Ishikawa (cell line): ENCODE measurements at regions not wholly inside any gene's neighbourhood (a gene's known extent, or its start where the extent isn't known, plus 50 kb on each side); places are given as distances from the start of the nearest gene placed in this dataset.
A peak's percentile ranks its signal among the peaks of the same experiment; 100 is the strongest.

Source experiments
- CEBPB ChIP-seq: IDR thresholded peaks from 2 replicates; pipeline ENCODE4 v1.6.1; 2012
- CREB1 ChIP-seq: IDR thresholded peaks from 2 replicates; pipeline ENCODE4 v1.6.1; 2012; ENCODE audit warnings: low read depth
- EGR1 ChIP-seq: IDR thresholded peaks from 2 replicates; pipeline ENCODE4 v1.6.1; 2012
- EP300 ChIP-seq: IDR thresholded peaks from 2 replicates; pipeline ENCODE4 v1.6.1; 2012; ENCODE audit warnings: borderline replicate concordance
- FOXM1 ChIP-seq: IDR thresholded peaks from 2 replicates; pipeline ENCODE4 v1.6.1; 2012; ENCODE audit warnings: low read depth, borderline replicate concordance
- MAX ChIP-seq: IDR thresholded peaks from 2 replicates; pipeline ENCODE4 v1.6.1; 2012
- NFIC ChIP-seq: IDR thresholded peaks from 2 replicates; pipeline ENCODE4 v1.6.1; 2012
- RAD21 ChIP-seq: IDR thresholded peaks from 2 replicates; pipeline ENCODE4 v1.6.1; 2012; ENCODE audit warnings: low read depth
- TAF1 ChIP-seq: IDR thresholded peaks from 2 replicates; pipeline ENCODE4 v1.6.1; 2012; ENCODE audit warnings: low read depth, mild to moderate bottlenecking
- TCF12 ChIP-seq: IDR thresholded peaks from 2 replicates; pipeline ENCODE4 v1.6.1; 2012; ENCODE audit warnings: low read depth
- TEAD4 ChIP-seq: IDR thresholded peaks from 2 replicates; pipeline ENCODE4 v1.6.1; 2012
- YY1 ChIP-seq: IDR thresholded peaks from 2 replicates; pipeline ENCODE4 v1.6.1; 2012; ENCODE audit warnings: low read depth
- ZBTB7A ChIP-seq: IDR thresholded peaks from 2 replicates; pipeline ENCODE4 v1.6.1; 2012; ENCODE audit warnings: low read depth
- TF ChIP-seq, protein P1 (sequence below): IDR thresholded peaks from 2 replicates; pipeline ENCODE4 v1.6.1; 2012; ENCODE audit warnings: low read depth, mild to moderate bottlenecking
- TF ChIP-seq, protein P2 (sequence below): IDR thresholded peaks from 2 replicates; pipeline ENCODE4 v1.6.1; 2012

- TF ChIP-seq RAD21 (no peak), EP300 (no peak), YY1 (no peak), TEAD4 (peak; percentile 76), CEBPB (peak; percentile 85), FOXM1 (no peak)
Measured at GRCh38 chr20:16922834-16923233, 174.7 kb downstream of the OTOR start.

- TF ChIP-seq CEBPB (no peak), TEAD4 (no peak), CREB1 (no peak), ZBTB7A (no peak), TAF1 (no peak), NFIC (no peak), FOXM1 (no peak), MAX (no peak), YY1 (no peak), EGR1 (no peak), TCF12 (no peak), EP300 (no peak), RAD21 (no peak)
- TF ChIP-seq, protein P1, sequence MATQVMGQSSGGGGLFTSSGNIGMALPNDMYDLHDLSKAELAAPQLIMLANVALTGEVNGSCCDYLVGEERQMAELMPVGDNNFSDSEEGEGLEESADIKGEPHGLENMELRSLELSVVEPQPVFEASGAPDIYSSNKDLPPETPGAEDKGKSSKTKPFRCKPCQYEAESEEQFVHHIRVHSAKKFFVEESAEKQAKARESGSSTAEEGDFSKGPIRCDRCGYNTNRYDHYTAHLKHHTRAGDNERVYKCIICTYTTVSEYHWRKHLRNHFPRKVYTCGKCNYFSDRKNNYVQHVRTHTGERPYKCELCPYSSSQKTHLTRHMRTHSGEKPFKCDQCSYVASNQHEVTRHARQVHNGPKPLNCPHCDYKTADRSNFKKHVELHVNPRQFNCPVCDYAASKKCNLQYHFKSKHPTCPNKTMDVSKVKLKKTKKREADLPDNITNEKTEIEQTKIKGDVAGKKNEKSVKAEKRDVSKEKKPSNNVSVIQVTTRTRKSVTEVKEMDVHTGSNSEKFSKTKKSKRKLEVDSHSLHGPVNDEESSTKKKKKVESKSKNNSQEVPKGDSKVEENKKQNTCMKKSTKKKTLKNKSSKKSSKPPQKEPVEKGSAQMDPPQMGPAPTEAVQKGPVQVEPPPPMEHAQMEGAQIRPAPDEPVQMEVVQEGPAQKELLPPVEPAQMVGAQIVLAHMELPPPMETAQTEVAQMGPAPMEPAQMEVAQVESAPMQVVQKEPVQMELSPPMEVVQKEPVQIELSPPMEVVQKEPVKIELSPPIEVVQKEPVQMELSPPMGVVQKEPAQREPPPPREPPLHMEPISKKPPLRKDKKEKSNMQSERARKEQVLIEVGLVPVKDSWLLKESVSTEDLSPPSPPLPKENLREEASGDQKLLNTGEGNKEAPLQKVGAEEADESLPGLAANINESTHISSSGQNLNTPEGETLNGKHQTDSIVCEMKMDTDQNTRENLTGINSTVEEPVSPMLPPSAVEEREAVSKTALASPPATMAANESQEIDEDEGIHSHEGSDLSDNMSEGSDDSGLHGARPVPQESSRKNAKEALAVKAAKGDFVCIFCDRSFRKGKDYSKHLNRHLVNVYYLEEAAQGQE: no peak
- TF ChIP-seq, protein P2, sequence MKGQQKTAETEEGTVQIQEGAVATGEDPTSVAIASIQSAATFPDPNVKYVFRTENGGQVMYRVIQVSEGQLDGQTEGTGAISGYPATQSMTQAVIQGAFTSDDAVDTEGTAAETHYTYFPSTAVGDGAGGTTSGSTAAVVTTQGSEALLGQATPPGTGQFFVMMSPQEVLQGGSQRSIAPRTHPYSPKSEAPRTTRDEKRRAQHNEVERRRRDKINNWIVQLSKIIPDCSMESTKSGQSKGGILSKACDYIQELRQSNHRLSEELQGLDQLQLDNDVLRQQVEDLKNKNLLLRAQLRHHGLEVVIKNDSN: no peak
Measured at GRCh38 chr20:16926626-16927430, 178.7 kb downstream of the OTOR start.

DNA sequence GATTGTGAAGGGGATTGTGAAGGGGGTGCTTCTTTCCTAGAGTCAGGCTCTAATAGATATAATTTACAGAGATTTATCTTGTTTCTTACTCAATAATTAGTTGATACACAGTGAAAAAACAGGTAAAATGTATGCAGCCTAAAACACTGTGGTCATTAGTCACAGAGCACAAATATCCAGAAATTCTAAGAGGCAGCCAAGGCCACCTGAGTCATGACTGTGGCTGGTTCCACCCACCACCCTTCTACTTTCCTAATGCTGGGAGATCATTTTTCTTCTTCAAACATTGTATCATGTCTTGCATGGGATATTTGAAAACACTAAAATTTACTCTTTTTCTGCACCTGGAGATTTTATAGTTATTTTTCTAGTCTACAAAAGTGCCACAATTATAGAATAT, 181.6 kb downstream of the OTOR start:
- TF ChIP-seq, protein P2: no peak
- no peak for TF ChIP-seq CREB1
- TF ChIP-seq RAD21: no peak
- TF ChIP-seq TAF1: no peak
- TF ChIP-seq NFIC: no peak
- TF ChIP-seq EP300: no peak
- no peak for TF ChIP-seq TEAD4
- TF ChIP-seq ZBTB7A: no peak

DNA sequence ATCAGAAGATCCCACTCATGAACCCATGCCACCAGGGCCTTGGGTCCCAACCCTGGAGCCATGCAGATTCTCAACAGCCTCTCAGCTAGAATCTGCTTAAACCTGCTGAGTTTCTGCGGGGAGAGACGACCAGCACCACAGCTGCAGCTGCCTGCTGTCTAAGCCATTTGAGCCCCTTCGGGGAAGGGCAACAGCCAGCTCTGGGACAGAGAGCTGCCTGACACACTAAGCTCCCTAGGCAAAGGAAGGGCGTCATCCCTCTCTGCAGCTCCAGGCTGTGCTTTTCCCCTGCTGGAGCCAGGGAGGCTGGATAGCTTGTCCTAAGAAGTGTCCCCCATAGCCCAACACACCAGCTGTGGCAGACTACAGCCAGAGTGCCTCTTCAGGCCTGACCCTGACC, 182.5 kb downstream of the OTOR start:
- TF ChIP-seq EGR1: no peak
- no peak for TF ChIP-seq TEAD4
- no peak for TF ChIP-seq TCF12
- no peak for TF ChIP-seq EP300
- TF ChIP-seq, protein P1: no peak
- TF ChIP-seq RAD21: no peak
- no peak for TF ChIP-seq CREB1
- TF ChIP-seq YY1: no peak
- no peak for TF ChIP-seq MAX
- TF ChIP-seq FOXM1: no peak
- no peak for TF ChIP-seq ZBTB7A
- TF ChIP-seq TAF1: no peak
- TF ChIP-seq CEBPB: no peak
- TF ChIP-seq NFIC: no peak
- TF ChIP-seq, protein P2: no peak

- TF ChIP-seq YY1 (no peak), FOXM1 (no peak), EP300 (no peak), CEBPB (no peak), RAD21 (no peak), TAF1 (no peak), TCF12 (no peak), TEAD4 (no peak), NFIC (no peak), CREB1 (no peak), ZBTB7A (no peak), EGR1 (no peak)
- TF ChIP-seq, protein P2: no peak
Measured at GRCh38 chr20:16939051-16939450, 190.9 kb downstream of the OTOR start.
